H9 (cell line): ENCODE measurements at regions not wholly inside any gene's neighbourhood (a gene's known extent, or its start where the extent isn't known, plus 50 kb on each side); places are given as distances from the start of the nearest gene placed in this dataset.

Experiments used
- DNase-seq: peaks from one replicate; pipeline ENCODE4 v3.0.0-alpha.2; 2017
- H2AFZ ChIP-seq: one replicate; pipeline ENCODE4 v1.6.1; 2013; ENCODE audit warnings: mild to moderate bottlenecking, low read length, control low read depth, moderate library complexity
- H2AK5ac ChIP-seq: 2 replicates; pipeline ENCODE4 v1.6.1; 2013; ENCODE audit warnings: low read length, control low read depth, mixed read lengths; ENCODE audit not compliant: insufficient read length
- H2BK120ac ChIP-seq: one replicate; pipeline ENCODE4 v1.6.1; 2013; ENCODE audit warnings: low read depth, mild to moderate bottlenecking, low read length, control low read depth, inconsistent platforms; ENCODE audit not compliant: poor library complexity, severe bottlenecking
- H2BK12ac ChIP-seq: 2 replicates; pipeline ENCODE4 v1.6.1; 2013; ENCODE audit warnings: low read length, control low read depth, mixed read lengths, low read depth; ENCODE audit not compliant: insufficient read length
- H2BK15ac ChIP-seq: 2 replicates; pipeline ENCODE4 v1.6.1; 2013; ENCODE audit warnings: low read depth, low read length, control low read depth
- H2BK20ac ChIP-seq: one replicate; pipeline ENCODE4 v1.6.1; 2013; ENCODE audit warnings: low read depth, mild to moderate bottlenecking, low read length, control low read depth, inconsistent platforms; ENCODE audit not compliant: poor library complexity, severe bottlenecking
- H2BK5ac ChIP-seq: 2 replicates; pipeline ENCODE4 v1.6.1; 2013; ENCODE audit warnings: low read length, control low read depth, mixed read lengths; ENCODE audit not compliant: insufficient read length
- H3K14ac ChIP-seq: 2 replicates; pipeline ENCODE4 v1.6.1; 2013; ENCODE audit warnings: low read length, control low read depth; ENCODE audit not compliant: insufficient read depth
- H3K18ac ChIP-seq: 2 replicates; pipeline ENCODE4 v1.6.1; 2013; ENCODE audit warnings: low read depth, mild to moderate bottlenecking, mixed read lengths, low read length, control low read depth; ENCODE audit not compliant: insufficient read length
- H3K23ac ChIP-seq: 2 replicates; pipeline ENCODE4 v1.6.1; 2013; ENCODE audit warnings: low read length, control low read depth, mixed read lengths, low read depth; ENCODE audit not compliant: insufficient read length
- H3K23me2 ChIP-seq: 2 replicates; pipeline ENCODE4 v1.6.1; 2013; ENCODE audit warnings: low read depth, mild to moderate bottlenecking, mixed read lengths, low read length, control low read depth; ENCODE audit not compliant: insufficient read length, poor library complexity, severe bottlenecking
- H3K27ac ChIP-seq: 2 replicates; pipeline ENCODE4 v1.5.1; 2013; ENCODE audit warnings: low read length, control low read depth, mixed read lengths, low read depth; ENCODE audit not compliant: insufficient read length
- H3K27me3 ChIP-seq: 2 replicates; pipeline ENCODE4 v1.6.1; 2013; ENCODE audit warnings: low read length, control low read depth, inconsistent platforms; ENCODE audit not compliant: insufficient read depth
- H3K4ac ChIP-seq: 2 replicates; pipeline ENCODE4 v1.6.1; 2013; ENCODE audit warnings: low read depth, mild to moderate bottlenecking, control low read depth, inconsistent platforms, low read length, moderate library complexity
- H3K4me1 ChIP-seq: 2 replicates; pipeline ENCODE4 v1.6.1; 2013; ENCODE audit warnings: low read length, control low read depth, inconsistent platforms; ENCODE audit not compliant: insufficient read depth
- H3K4me2 ChIP-seq: 2 replicates; pipeline ENCODE4 v1.6.1; 2013; ENCODE audit warnings: low read length, control low read depth, mixed read lengths; ENCODE audit not compliant: insufficient read length, insufficient read depth
- H3K56ac ChIP-seq: 2 replicates; pipeline ENCODE4 v1.6.1; 2013; ENCODE audit warnings: low read depth, mild to moderate bottlenecking, mixed read lengths, low read length, control low read depth; ENCODE audit not compliant: insufficient read length
- H3K79me1 ChIP-seq: 2 replicates; pipeline ENCODE4 v1.6.1; 2013; ENCODE audit warnings: low read depth, mild to moderate bottlenecking, moderate library complexity, low read length, control low read depth, inconsistent platforms; ENCODE audit not compliant: insufficient read depth, poor library complexity, severe bottlenecking
- H3K79me2 ChIP-seq: 2 replicates; pipeline ENCODE4 v1.6.1; 2013; ENCODE audit warnings: low read length, control low read depth, inconsistent platforms; ENCODE audit not compliant: insufficient read depth
- H3K9ac ChIP-seq: 2 replicates; pipeline ENCODE4 v1.6.1; 2013; ENCODE audit warnings: low read length, control low read depth, mixed read lengths; ENCODE audit not compliant: insufficient read length; ENCODE audit errors: extremely low read depth
- H3K9me3 ChIP-seq: one replicate; pipeline ENCODE4 v1.6.1; 2013; ENCODE audit warnings: low read depth, low read length, inconsistent platforms; ENCODE audit not compliant: control insufficient read depth
- H3T11ph ChIP-seq: one replicate; pipeline ENCODE4 v1.6.1; 2013; ENCODE audit warnings: mild to moderate bottlenecking, low read length, control low read depth, inconsistent platforms
- H4K20me1 ChIP-seq: one replicate; pipeline ENCODE4 v1.6.1; 2013; ENCODE audit not compliant: control insufficient read depth, insufficient read length, insufficient read depth
- H4K5ac ChIP-seq: 2 replicates; pipeline ENCODE4 v1.6.1; 2013; ENCODE audit warnings: low read depth, mild to moderate bottlenecking, mixed read lengths, low read length, control low read depth; ENCODE audit not compliant: insufficient read length
- H4K8ac ChIP-seq: replicated peaks from 2 replicates; pipeline ENCODE4 v1.6.1; 2013; ENCODE audit warnings: low read length, control low read depth, mixed read lengths, low read depth; ENCODE audit not compliant: insufficient read length
- H4K91ac ChIP-seq: 2 replicates; pipeline ENCODE4 v1.6.1; 2013; ENCODE audit warnings: low read depth, mild to moderate bottlenecking, moderate library complexity, mixed read lengths, low read length, control low read depth; ENCODE audit not compliant: insufficient read length
- H3K27ac Mint-ChIP-seq, 3 experiments: 2 replicates in 2 of 3; 3 replicates in 1 of 3; pipeline ENCODE4 v1.8.0; 2020 to 2021; ENCODE audit warnings: mixed read lengths in 3 of 3, mild to moderate bottlenecking in 1 of 3, moderate library complexity in 1 of 3
- H3K27me3 Mint-ChIP-seq: 2 replicates; pipeline ENCODE4 v1.8.0; 2021; ENCODE audit warnings: low read depth, mild to moderate bottlenecking, moderate library complexity, mixed read lengths
- H3K36me3 Mint-ChIP-seq, 3 experiments: 2 replicates in 2 of 3; 3 replicates in 1 of 3; pipeline ENCODE4 v1.8.0; 2020 to 2021; ENCODE audit warnings: low read depth in 3 of 3, mixed read lengths in 3 of 3; ENCODE audit not compliant: insufficient read depth in 1 of 3
- H3K4me1 Mint-ChIP-seq, 2 experiments: 2 replicates each; pipeline ENCODE4 v1.8.0; 2020; ENCODE audit warnings: mixed read lengths in 2 of 2
- H3K4me3 Mint-ChIP-seq, 2 experiments: 2 replicates in 1 of 2; 3 replicates in 1 of 2; pipeline ENCODE4 v1.8.0; 2020 to 2021; ENCODE audit warnings: mild to moderate bottlenecking in 2 of 2, mixed read lengths in 2 of 2, moderate library complexity in 1 of 2
- H3K9me3 Mint-ChIP-seq, 2 experiments: 2 replicates in 1 of 2; 3 replicates in 1 of 2; pipeline ENCODE4 v1.8.0; 2020; ENCODE audit warnings: mild to moderate bottlenecking in 2 of 2, mixed read lengths in 2 of 2, moderate library complexity in 1 of 2
- CTCF ChIP-seq: fragments of 200-600 bp; sonication (generic); conservative IDR thresholded peaks from 3 replicates; pipeline ENCODE4 v1.8.0; 2021; ENCODE audit warnings: antibody characterized with exemption, mild to moderate bottlenecking
- WGBS: extraction: QIAGEN DNeasy Blood & Tissue Kit; methylation state at CpG from one replicate; pipeline ENCODE4 v1.1.7; 2013; ENCODE audit warnings: missing lambda C conversion rate, low lambda C conversion rate, mixed read lengths; ENCODE audit not compliant: insufficient read length; ENCODE audit errors: extremely low coverage; 5-methylcytosine and 5-hydroxymethylcytosine counted together

GRCh38 chr14:101039031-101039754 is 135.7 kb upstream of the RTL1 start:
- Histone ChIP-seq H4K20me1 (no peaks in the 10 kb centered on the region), H3K79me1 (no peaks in the 10 kb centered on the region), H2BK15ac (no peak overlapping the region), H3T11ph (no peak overlapping the region), H2AK5ac (no peak overlapping the region), H2AFZ (no peak overlapping the region), H3K9me3 (no peaks in the 10 kb centered on the region), H2BK5ac (no peak overlapping the region), H3K4me1 (no peaks in the 10 kb centered on the region), H3K14ac (no peak overlapping the region), H4K8ac (no peak overlapping the region), H3K23ac (no peak overlapping the region), H2BK20ac (no peak overlapping the region), H3K9ac (no peak overlapping the region), H3K56ac (no peak overlapping the region), H2BK120ac (no peak overlapping the region), H4K5ac (no peak overlapping the region), H3K18ac (no peak overlapping the region), H3K4ac (no peak overlapping the region), H3K79me2 (no peaks in the 10 kb centered on the region), H2BK12ac (no peak overlapping the region), H3K4me2 (no peak overlapping the region), H3K27ac (no peak overlapping the region), H4K91ac (no peak overlapping the region), H3K23me2 (no peaks in the 10 kb centered on the region), H3K27me3 (no peaks in the 10 kb centered on the region)
- no peak for TF ChIP-seq CTCF
- DNase-seq, result no peak
- H3K4me3 Mint-ChIP-seq, result no peak overlapping the region
- no CpG with 5 or more reads among the region's 15 CpGs for WGBS
- H3K27me3 Mint-ChIP-seq, result peaks cover 3% of the 10 kb centered on the region
- no peaks in the 10 kb centered on the region for H3K4me1 Mint-ChIP-seq
- peaks cover 6 to 8% of the 10 kb centered on the region in 2 experiments; a peak in 4 of 5 replicates for H3K9me3 Mint-ChIP-seq
- peaks cover 3 to 4% (median 4%) of the 10 kb centered on the region in 3 experiments; a peak in 4 of 7 replicates for H3K36me3 Mint-ChIP-seq
- no peak overlapping the region for H3K27ac Mint-ChIP-seq
